Loucy (cell line): ENCODE measurements at regions not wholly inside any gene's neighbourhood (a gene's known extent, or its start where the extent isn't known, plus 50 kb on each side); places are given as distances from the start of the nearest gene placed in this dataset.

Experiments used
- H2AFZ ChIP-seq: fragments of 200-600 bp; sonication (generic); 2 replicates; pipeline ENCODE4 v1.6.0; 2016; ENCODE audit warnings: antibody characterized with exemption, mild to moderate bottlenecking, low read length, moderate library complexity
- H3F3A ChIP-seq: fragments of 200-600 bp; 2 replicates; pipeline ENCODE4 v1.6.0; 2016; ENCODE audit warnings: antibody characterized with exemption, low read depth, mild to moderate bottlenecking
- H3K27me3 ChIP-seq: fragments of 200-600 bp; sonication (generic); 2 replicates; pipeline ENCODE4 v1.6.1; 2014; ENCODE audit warnings: low read length, mild to moderate bottlenecking; ENCODE audit not compliant: insufficient read depth, poor library complexity, severe bottlenecking
- H3K36me3 ChIP-seq: fragments of 200-600 bp; sonication (generic); 2 replicates; pipeline ENCODE4 v1.6.1; 2016; ENCODE audit warnings: low read length; ENCODE audit not compliant: insufficient read depth
- H3K4me1 ChIP-seq: fragments of 200-600 bp; sonication (generic); 2 replicates; pipeline ENCODE4 v1.5.1; 2014; ENCODE audit warnings: low read length, mild to moderate bottlenecking; ENCODE audit not compliant: insufficient read depth, poor library complexity, severe bottlenecking
- H3K4me2 ChIP-seq: fragments of 200-600 bp; sonication (generic); 2 replicates; pipeline ENCODE4 v1.6.0; 2014; ENCODE audit warnings: antibody characterized with exemption, low read length, low read depth, mild to moderate bottlenecking; ENCODE audit not compliant: poor library complexity, severe bottlenecking
- H3K4me3 ChIP-seq: fragments of 200-600 bp; sonication (generic); 2 replicates; pipeline ENCODE4 v1.5.1; 2014; ENCODE audit warnings: low read length, mild to moderate bottlenecking, mixed read lengths; ENCODE audit not compliant: poor library complexity, severe bottlenecking
- H3K79me2 ChIP-seq: fragments of 200-600 bp; sonication (generic); 2 replicates; pipeline ENCODE4 v1.6.1; 2014; ENCODE audit warnings: low read length; ENCODE audit not compliant: insufficient read depth
- H3K9ac ChIP-seq: fragments of 200-600 bp; sonication (generic); 2 replicates; pipeline ENCODE4 v1.6.0; 2014; ENCODE audit warnings: mild to moderate bottlenecking, low read depth, low read length, moderate library complexity; ENCODE audit not compliant: poor library complexity, severe bottlenecking
- H3K9me2 ChIP-seq: fragments of 200-600 bp; sonication (generic); replicated peaks from 2 replicates; pipeline ENCODE4 v1.6.1; 2016; ENCODE audit warnings: low read depth, low read length, mixed read lengths
- H3K9me3 ChIP-seq: fragments of 200-600 bp; sonication (generic); 2 replicates; pipeline ENCODE4 v1.6.1; 2014; ENCODE audit warnings: mild to moderate bottlenecking, antibody characterized with exemption, low read length, low read depth; ENCODE audit not compliant: insufficient read depth
- H4K20me1 ChIP-seq: fragments of 200-600 bp; sonication (generic); 2 replicates; pipeline ENCODE4 v1.6.0; 2014; ENCODE audit warnings: antibody characterized with exemption, low read length, mild to moderate bottlenecking; ENCODE audit not compliant: insufficient read depth, poor library complexity, severe bottlenecking
- EZH2phosphoT487 ChIP-seq: fragments of 200-600 bp; IDR thresholded peaks from 2 replicates; pipeline ENCODE4 v1.6.1; 2018; ENCODE audit warnings: antibody characterized with exemption, mild to moderate bottlenecking, moderate library complexity, borderline replicate concordance
- TF ChIP-seq, protein P1 (sequence below): fragments of 200-600 bp; sonication (generic); conservative IDR thresholded peaks from 2 replicates; pipeline ENCODE4 v1.5.1; 2014; ENCODE audit warnings: mild to moderate bottlenecking, antibody characterized with exemption, low read length

DNA sequence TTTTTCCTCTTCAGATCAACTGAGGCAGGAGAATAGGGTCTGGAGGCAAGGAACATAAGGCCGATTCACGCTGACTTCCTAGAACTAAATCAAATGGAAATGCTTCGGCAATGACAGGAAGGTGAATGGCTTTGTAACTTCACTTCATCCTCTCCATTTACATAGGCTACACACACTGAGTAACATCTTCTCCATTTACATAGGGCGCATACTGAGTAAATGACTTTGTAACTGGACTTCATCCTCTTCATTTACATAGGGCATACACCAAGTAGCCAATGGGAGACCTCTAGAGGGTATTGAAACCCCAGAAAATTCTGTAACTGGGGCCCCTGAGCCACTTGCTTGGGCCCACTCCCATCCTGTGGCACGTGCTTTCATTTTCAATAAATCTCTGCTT, 71.0 kb upstream of the CPSF6 start:
- no peak for TF ChIP-seq EZH2phosphoT487
- TF ChIP-seq, protein P1, sequence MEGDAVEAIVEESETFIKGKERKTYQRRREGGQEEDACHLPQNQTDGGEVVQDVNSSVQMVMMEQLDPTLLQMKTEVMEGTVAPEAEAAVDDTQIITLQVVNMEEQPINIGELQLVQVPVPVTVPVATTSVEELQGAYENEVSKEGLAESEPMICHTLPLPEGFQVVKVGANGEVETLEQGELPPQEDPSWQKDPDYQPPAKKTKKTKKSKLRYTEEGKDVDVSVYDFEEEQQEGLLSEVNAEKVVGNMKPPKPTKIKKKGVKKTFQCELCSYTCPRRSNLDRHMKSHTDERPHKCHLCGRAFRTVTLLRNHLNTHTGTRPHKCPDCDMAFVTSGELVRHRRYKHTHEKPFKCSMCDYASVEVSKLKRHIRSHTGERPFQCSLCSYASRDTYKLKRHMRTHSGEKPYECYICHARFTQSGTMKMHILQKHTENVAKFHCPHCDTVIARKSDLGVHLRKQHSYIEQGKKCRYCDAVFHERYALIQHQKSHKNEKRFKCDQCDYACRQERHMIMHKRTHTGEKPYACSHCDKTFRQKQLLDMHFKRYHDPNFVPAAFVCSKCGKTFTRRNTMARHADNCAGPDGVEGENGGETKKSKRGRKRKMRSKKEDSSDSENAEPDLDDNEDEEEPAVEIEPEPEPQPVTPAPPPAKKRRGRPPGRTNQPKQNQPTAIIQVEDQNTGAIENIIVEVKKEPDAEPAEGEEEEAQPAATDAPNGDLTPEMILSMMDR: no peak
- H3K36me3 ChIP-seq: no peaks in the 10 kb centered on the region
- no peaks in the 10 kb centered on the region for H3K4me1 ChIP-seq
- no peaks in the 10 kb centered on the region for H3F3A ChIP-seq
- H3K4me3 ChIP-seq: no peak overlapping the region
- H3K9me3 ChIP-seq: no peaks in the 10 kb centered on the region
- no peaks in the 10 kb centered on the region for H3K9me2 ChIP-seq
- H3K27me3 ChIP-seq: no peaks in the 10 kb centered on the region
- no peak overlapping the region for H2AFZ ChIP-seq
- no peaks in the 10 kb centered on the region for H4K20me1 ChIP-seq
- H3K4me2 ChIP-seq: no peak overlapping the region
- no peak overlapping the region for H3K9ac ChIP-seq
- no peaks in the 10 kb centered on the region for H3K79me2 ChIP-seq

DNA sequence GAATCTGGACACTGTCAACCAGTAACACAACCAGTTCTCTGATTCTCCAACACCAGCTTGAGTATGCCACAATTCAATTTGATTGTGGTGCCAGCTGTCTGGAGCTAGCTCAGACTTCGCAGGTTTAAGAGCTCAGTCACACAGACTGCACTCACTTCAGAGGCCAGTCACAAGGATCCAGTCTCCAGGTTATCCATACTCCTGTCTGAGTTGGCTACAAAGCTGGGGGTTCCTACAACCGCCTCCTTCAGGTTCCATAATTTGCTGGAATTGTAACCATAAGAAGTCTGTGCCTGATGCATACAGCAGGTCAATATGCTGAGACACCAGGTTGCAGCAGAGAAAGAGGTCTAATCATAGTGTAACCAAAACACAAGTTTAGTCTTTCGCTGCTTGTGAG, 70.5 kb upstream of the CPSF6 start:
- Histone ChIP-seq H3K4me2 (no peak overlapping the region), H3K9me2 (no peaks in the 10 kb centered on the region), H3K4me3 (no peak overlapping the region), H2AFZ (no peak overlapping the region), H3K36me3 (no peaks in the 10 kb centered on the region), H4K20me1 (no peaks in the 10 kb centered on the region), H3F3A (no peaks in the 10 kb centered on the region), H3K27me3 (no peaks in the 10 kb centered on the region), H3K4me1 (no peaks in the 10 kb centered on the region), H3K9ac (no peak overlapping the region), H3K9me3 (no peaks in the 10 kb centered on the region), H3K79me2 (no peaks in the 10 kb centered on the region)
- no peak for TF ChIP-seq EZH2phosphoT487
- TF ChIP-seq, protein P1: no peak

DNA sequence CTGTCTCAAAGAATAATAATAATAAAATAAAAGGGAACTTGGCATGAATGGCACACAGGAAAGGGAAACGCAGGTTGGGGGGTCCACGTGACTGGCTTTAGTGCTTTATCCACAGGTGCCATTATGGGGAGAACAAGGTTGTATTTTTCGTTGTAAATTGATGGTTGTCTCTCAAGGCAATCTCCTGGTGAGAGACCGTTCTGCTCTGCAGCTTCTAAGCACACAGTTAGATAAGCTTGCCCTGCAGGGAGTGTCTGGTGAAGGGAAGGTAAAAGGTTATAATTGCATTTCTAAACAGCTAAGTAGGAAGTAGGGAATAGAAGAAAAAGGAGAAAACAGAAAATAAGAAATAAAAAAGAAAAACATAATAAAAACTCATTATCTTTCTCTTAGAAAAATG, 69.1 kb upstream of the CPSF6 start:
- no peaks in the 10 kb centered on the region for H3K36me3 ChIP-seq
- H3K27me3 ChIP-seq: no peaks in the 10 kb centered on the region
- no peak for TF ChIP-seq EZH2phosphoT487
- TF ChIP-seq, protein P1: no peak
- H2AFZ ChIP-seq: no peak overlapping the region
- H3K9me2 ChIP-seq: no peaks in the 10 kb centered on the region
- no peak overlapping the region for H3K4me2 ChIP-seq
- no peaks in the 10 kb centered on the region for H3K4me1 ChIP-seq
- H3K4me3 ChIP-seq: no peak overlapping the region
- no peak overlapping the region for H3K9ac ChIP-seq
- no peaks in the 10 kb centered on the region for H3K9me3 ChIP-seq
- no peaks in the 10 kb centered on the region for H3F3A ChIP-seq
- H4K20me1 ChIP-seq: no peaks in the 10 kb centered on the region
- H3K79me2 ChIP-seq: no peaks in the 10 kb centered on the region
